ENCODE measurements at regions not wholly inside any gene's neighbourhood (a gene's known extent, or its start where the extent isn't known, plus 50 kb on each side); places are given as distances from the start of the nearest gene placed in this dataset.
"Not testable (repeated sequence)": the region's sequence is repeated elsewhere in the genome, so short reads cannot be mapped to it uniquely, and the experiment has no call there.

GRCh38 chr4:8726344-8726851, 133.8 kb downstream of the CPZ start:
- DNase-seq (ENCODE audit: low read depth in 6 of 9, low spot score in 9 of 9) = no peak
- WGBS = 60% methylated on average over 9 of the region's 9 CpGs
- H3K27ac ChIP-seq (ENCODE audit: low read depth in 1 of 2, low read length in 1 of 2) = no peak overlapping the region
- no peaks in the 10 kb centered on the region for H3K9me3 ChIP-seq (ENCODE audit: control insufficient read depth in 2 of 2, insufficient read depth in 1 of 2, low read length in 1 of 2)
- no peaks in the 10 kb centered on the region for H3K36me3 ChIP-seq (ENCODE audit: control insufficient read depth in 2 of 2, insufficient read depth in 2 of 2, low read length in 1 of 2)
- H3K4me1 ChIP-seq (ENCODE audit: control insufficient read depth in 2 of 2, insufficient read depth in 2 of 2, low read length in 2 of 2) = no peaks in the 10 kb centered on the region
- peaks cover 0 to 7% of the 10 kb centered on the region in 2 donors for H3K27me3 ChIP-seq (ENCODE audit: control insufficient read depth in 2 of 2, insufficient read depth in 1 of 2, low read length in 1 of 2)
- no peak overlapping the region for H3K4me3 ChIP-seq (ENCODE audit: low read length in 2 of 2)

- WGBS = 96% methylated on average over 10 of the region's 10 CpGs
- Histone ChIP-seq H3K4me3 (ENCODE audit: low read length in 2 of 2) (no peak overlapping the region), H3K27ac (ENCODE audit: low read depth in 1 of 2, low read length in 1 of 2) (no peak overlapping the region), H3K36me3 (ENCODE audit: control insufficient read depth in 2 of 2, insufficient read depth in 2 of 2, low read length in 1 of 2) (no peaks in the 10 kb centered on the region), H3K9me3 (ENCODE audit: control insufficient read depth in 2 of 2, insufficient read depth in 1 of 2, low read length in 1 of 2) (no peaks in the 10 kb centered on the region), H3K27me3 (ENCODE audit: control insufficient read depth in 2 of 2, insufficient read depth in 1 of 2, low read length in 1 of 2) (peaks cover 0 to 7% of the 10 kb centered on the region in 2 donors), H3K4me1 (ENCODE audit: control insufficient read depth in 2 of 2, insufficient read depth in 2 of 2, low read length in 2 of 2) (no peaks in the 10 kb centered on the region)
- no peak for DNase-seq (ENCODE audit: low read depth in 6 of 9, low spot score in 9 of 9)
Measured at GRCh38 chr4:8725845-8726244, 133.3 kb downstream of the CPZ start.

GRCh38 chr4:8725071-8725841, 132.7 kb downstream of the CPZ start:
- Histone ChIP-seq H3K36me3 (ENCODE audit: control insufficient read depth in 2 of 2, insufficient read depth in 2 of 2, low read length in 1 of 2) (no peaks in the 10 kb centered on the region), H3K4me1 (ENCODE audit: control insufficient read depth in 2 of 2, insufficient read depth in 2 of 2, low read length in 2 of 2) (no peaks in the 10 kb centered on the region), H3K27ac (ENCODE audit: low read depth in 1 of 2, low read length in 1 of 2) (no peak overlapping the region), H3K9me3 (ENCODE audit: control insufficient read depth in 2 of 2, insufficient read depth in 1 of 2, low read length in 1 of 2) (no peaks in the 10 kb centered on the region), H3K4me3 (ENCODE audit: low read length in 2 of 2) (no peak overlapping the region), H3K27me3 (ENCODE audit: control insufficient read depth in 2 of 2, insufficient read depth in 1 of 2, low read length in 1 of 2) (peaks cover 0 to 7% of the 10 kb centered on the region in 2 donors)
- WGBS = 78% methylated on average over 26 of the region's 26 CpGs
- DNase-seq (ENCODE audit: low read depth in 6 of 9, low spot score in 9 of 9) = no peak

GRCh38 chr4:8724436-8725070, 132.0 kb downstream of the CPZ start:
- peaks cover 0 to 7% of the 10 kb centered on the region in 2 donors for H3K27me3 ChIP-seq (ENCODE audit: control insufficient read depth in 2 of 2, insufficient read depth in 1 of 2, low read length in 1 of 2)

GRCh38 chr4:8723222-8723980, 130.8 kb downstream of the CPZ start:
- no peak overlapping the region for H3K27ac ChIP-seq (ENCODE audit: low read depth in 1 of 2, low read length in 1 of 2)
- H3K36me3 ChIP-seq (ENCODE audit: control insufficient read depth in 2 of 2, insufficient read depth in 2 of 2, low read length in 1 of 2) = no peaks in the 10 kb centered on the region
- H3K9me3 ChIP-seq (ENCODE audit: control insufficient read depth in 2 of 2, insufficient read depth in 1 of 2, low read length in 1 of 2) = no peaks in the 10 kb centered on the region
- no peak for DNase-seq (ENCODE audit: low read depth in 6 of 9, low spot score in 9 of 9)
- 86% methylated on average over 14 of the region's 14 CpGs for WGBS
- no peaks in the 10 kb centered on the region for H3K4me1 ChIP-seq (ENCODE audit: control insufficient read depth in 2 of 2, insufficient read depth in 2 of 2, low read length in 2 of 2)
- H3K4me3 ChIP-seq (ENCODE audit: low read length in 2 of 2) = no peak overlapping the region
- H3K27me3 ChIP-seq (ENCODE audit: control insufficient read depth in 2 of 2, insufficient read depth in 1 of 2, low read length in 1 of 2) = peaks cover 0 to 7% of the 10 kb centered on the region in 2 donors

More at GRCh38 chr4:8724436-8725070, 132.0 kb downstream of the CPZ start:
- no peaks in the 10 kb centered on the region for H3K4me1 ChIP-seq (ENCODE audit: control insufficient read depth in 2 of 2, insufficient read depth in 2 of 2, low read length in 2 of 2)
- H3K4me3 ChIP-seq (ENCODE audit: low read length in 2 of 2) = no peak overlapping the region
- DNase-seq (ENCODE audit: low read depth in 6 of 9, low spot score in 9 of 9) = no peak
- 85% methylated on average over 20 of the region's 20 CpGs for WGBS
- no peaks in the 10 kb centered on the region for H3K9me3 ChIP-seq (ENCODE audit: control insufficient read depth in 2 of 2, insufficient read depth in 1 of 2, low read length in 1 of 2)
- no peak overlapping the region for H3K27ac ChIP-seq (ENCODE audit: low read depth in 1 of 2, low read length in 1 of 2)
- H3K36me3 ChIP-seq (ENCODE audit: control insufficient read depth in 2 of 2, insufficient read depth in 2 of 2, low read length in 1 of 2) = no peaks in the 10 kb centered on the region

- H3K27ac ChIP-seq (ENCODE audit: low read depth in 1 of 2, low read length in 1 of 2) = no peak overlapping the region
- DNase-seq (ENCODE audit: low read depth in 6 of 9, low spot score in 9 of 9) = no peak
- H3K4me3 ChIP-seq (ENCODE audit: low read length in 2 of 2) = no peak overlapping the region
- H3K4me1 ChIP-seq (ENCODE audit: control insufficient read depth in 2 of 2, insufficient read depth in 2 of 2, low read length in 2 of 2) = no peaks in the 10 kb centered on the region
- no peaks in the 10 kb centered on the region for H3K9me3 ChIP-seq (ENCODE audit: control insufficient read depth in 2 of 2, insufficient read depth in 1 of 2, low read length in 1 of 2)
- no peaks in the 10 kb centered on the region for H3K36me3 ChIP-seq (ENCODE audit: control insufficient read depth in 2 of 2, insufficient read depth in 2 of 2, low read length in 1 of 2)
- WGBS = 93% methylated on average over 9 of the region's 9 CpGs
- peaks cover 0 to 7% of the 10 kb centered on the region in 2 donors for H3K27me3 ChIP-seq (ENCODE audit: control insufficient read depth in 2 of 2, insufficient read depth in 1 of 2, low read length in 1 of 2)
Measured at GRCh38 chr4:8722556-8722955, 130.0 kb downstream of the CPZ start.

GRCh38 chr4:8721621-8722020, 129.1 kb downstream of the CPZ start:
- Histone ChIP-seq H3K9me3 (ENCODE audit: control insufficient read depth in 2 of 2, insufficient read depth in 1 of 2, low read length in 1 of 2) (no peaks in the 10 kb centered on the region), H3K4me3 (ENCODE audit: low read length in 2 of 2) (no peak overlapping the region), H3K36me3 (ENCODE audit: control insufficient read depth in 2 of 2, insufficient read depth in 2 of 2, low read length in 1 of 2) (no peaks in the 10 kb centered on the region), H3K27ac (ENCODE audit: low read depth in 1 of 2, low read length in 1 of 2) (no peak overlapping the region), H3K4me1 (ENCODE audit: control insufficient read depth in 2 of 2, insufficient read depth in 2 of 2, low read length in 2 of 2) (no peaks in the 10 kb centered on the region), H3K27me3 (ENCODE audit: control insufficient read depth in 2 of 2, insufficient read depth in 1 of 2, low read length in 1 of 2) (peaks cover 0 to 7% of the 10 kb centered on the region in 2 donors)
- 92% methylated on average over 8 of the region's 8 CpGs for WGBS
- DNase-seq (ENCODE audit: low read depth in 6 of 9, low spot score in 9 of 9) = no peak

GRCh38 chr4:8719421-8719820, 126.9 kb downstream of the CPZ start:
- H3K27me3 ChIP-seq (ENCODE audit: control insufficient read depth in 2 of 2, insufficient read depth in 1 of 2, low read length in 1 of 2) = no peaks in the 10 kb centered on the region
- no peaks in the 10 kb centered on the region for H3K9me3 ChIP-seq (ENCODE audit: control insufficient read depth in 2 of 2, insufficient read depth in 1 of 2, low read length in 1 of 2)
- no peaks in the 10 kb centered on the region for H3K4me1 ChIP-seq (ENCODE audit: control insufficient read depth in 2 of 2, insufficient read depth in 2 of 2, low read length in 2 of 2)
- no peak overlapping the region for H3K27ac ChIP-seq (ENCODE audit: low read depth in 1 of 2, low read length in 1 of 2)
- H3K4me3 ChIP-seq (ENCODE audit: low read length in 2 of 2) = no peak overlapping the region
- no peak for DNase-seq (ENCODE audit: low read depth in 6 of 9, low spot score in 9 of 9)
- WGBS = 89% methylated on average over 8 of the region's 8 CpGs
- H3K36me3 ChIP-seq (ENCODE audit: control insufficient read depth in 2 of 2, insufficient read depth in 2 of 2, low read length in 1 of 2) = no peaks in the 10 kb centered on the region

- not testable (repeated sequence) for H3K9me3 ChIP-seq (ENCODE audit: control insufficient read depth in 2 of 2, insufficient read depth in 1 of 2, low read length in 1 of 2); H3K4me3 ChIP-seq (ENCODE audit: low read length in 2 of 2); H3K27ac ChIP-seq (ENCODE audit: low read depth in 1 of 2, low read length in 1 of 2); DNase-seq (ENCODE audit: low read depth in 6 of 9, low spot score in 9 of 9); H3K36me3 ChIP-seq (ENCODE audit: control insufficient read depth in 2 of 2, insufficient read depth in 2 of 2, low read length in 1 of 2); H3K4me1 ChIP-seq (ENCODE audit: control insufficient read depth in 2 of 2, insufficient read depth in 2 of 2, low read length in 2 of 2); H3K27me3 ChIP-seq (ENCODE audit: control insufficient read depth in 2 of 2, insufficient read depth in 1 of 2, low read length in 1 of 2)
- WGBS = 61% methylated on average over 2 of the region's 2 CpGs
Measured at GRCh38 chr4:8717470-8717869, 124.9 kb downstream of the CPZ start.

All from thymus (tissue), 11 donors.